H9 (cell line): ENCODE measurements at regions not wholly inside any gene's neighbourhood (a gene's known extent, or its start where the extent isn't known, plus 50 kb on each side); places are given as distances from the start of the nearest gene placed in this dataset.

Experiments used
- DNase-seq: peaks from one replicate; pipeline ENCODE4 v3.0.0-alpha.2; 2017
- H2AFZ ChIP-seq: one replicate; pipeline ENCODE4 v1.6.1; 2013; ENCODE audit warnings: mild to moderate bottlenecking, low read length, control low read depth, moderate library complexity
- H2AK5ac ChIP-seq: 2 replicates; pipeline ENCODE4 v1.6.1; 2013; ENCODE audit warnings: low read length, control low read depth, mixed read lengths; ENCODE audit not compliant: insufficient read length
- H2BK120ac ChIP-seq: one replicate; pipeline ENCODE4 v1.6.1; 2013; ENCODE audit warnings: low read depth, mild to moderate bottlenecking, low read length, control low read depth, inconsistent platforms; ENCODE audit not compliant: poor library complexity, severe bottlenecking
- H2BK12ac ChIP-seq: 2 replicates; pipeline ENCODE4 v1.6.1; 2013; ENCODE audit warnings: low read length, control low read depth, mixed read lengths, low read depth; ENCODE audit not compliant: insufficient read length
- H2BK15ac ChIP-seq: 2 replicates; pipeline ENCODE4 v1.6.1; 2013; ENCODE audit warnings: low read depth, low read length, control low read depth
- H2BK20ac ChIP-seq: one replicate; pipeline ENCODE4 v1.6.1; 2013; ENCODE audit warnings: low read depth, mild to moderate bottlenecking, low read length, control low read depth, inconsistent platforms; ENCODE audit not compliant: poor library complexity, severe bottlenecking
- H2BK5ac ChIP-seq: 2 replicates; pipeline ENCODE4 v1.6.1; 2013; ENCODE audit warnings: low read length, control low read depth, mixed read lengths; ENCODE audit not compliant: insufficient read length
- H3K14ac ChIP-seq: 2 replicates; pipeline ENCODE4 v1.6.1; 2013; ENCODE audit warnings: low read length, control low read depth; ENCODE audit not compliant: insufficient read depth
- H3K18ac ChIP-seq: 2 replicates; pipeline ENCODE4 v1.6.1; 2013; ENCODE audit warnings: low read depth, mild to moderate bottlenecking, mixed read lengths, low read length, control low read depth; ENCODE audit not compliant: insufficient read length
- H3K23ac ChIP-seq: 2 replicates; pipeline ENCODE4 v1.6.1; 2013; ENCODE audit warnings: low read length, control low read depth, mixed read lengths, low read depth; ENCODE audit not compliant: insufficient read length
- H3K23me2 ChIP-seq: 2 replicates; pipeline ENCODE4 v1.6.1; 2013; ENCODE audit warnings: low read depth, mild to moderate bottlenecking, mixed read lengths, low read length, control low read depth; ENCODE audit not compliant: insufficient read length, poor library complexity, severe bottlenecking
- H3K27ac ChIP-seq: 2 replicates; pipeline ENCODE4 v1.5.1; 2013; ENCODE audit warnings: low read length, control low read depth, mixed read lengths, low read depth; ENCODE audit not compliant: insufficient read length
- H3K27me3 ChIP-seq: 2 replicates; pipeline ENCODE4 v1.6.1; 2013; ENCODE audit warnings: low read length, control low read depth, inconsistent platforms; ENCODE audit not compliant: insufficient read depth
- H3K4ac ChIP-seq: 2 replicates; pipeline ENCODE4 v1.6.1; 2013; ENCODE audit warnings: low read depth, mild to moderate bottlenecking, control low read depth, inconsistent platforms, low read length, moderate library complexity
- H3K4me1 ChIP-seq: 2 replicates; pipeline ENCODE4 v1.6.1; 2013; ENCODE audit warnings: low read length, control low read depth, inconsistent platforms; ENCODE audit not compliant: insufficient read depth
- H3K4me2 ChIP-seq: 2 replicates; pipeline ENCODE4 v1.6.1; 2013; ENCODE audit warnings: low read length, control low read depth, mixed read lengths; ENCODE audit not compliant: insufficient read length, insufficient read depth
- H3K56ac ChIP-seq: 2 replicates; pipeline ENCODE4 v1.6.1; 2013; ENCODE audit warnings: low read depth, mild to moderate bottlenecking, mixed read lengths, low read length, control low read depth; ENCODE audit not compliant: insufficient read length
- H3K79me1 ChIP-seq: 2 replicates; pipeline ENCODE4 v1.6.1; 2013; ENCODE audit warnings: low read depth, mild to moderate bottlenecking, moderate library complexity, low read length, control low read depth, inconsistent platforms; ENCODE audit not compliant: insufficient read depth, poor library complexity, severe bottlenecking
- H3K79me2 ChIP-seq: 2 replicates; pipeline ENCODE4 v1.6.1; 2013; ENCODE audit warnings: low read length, control low read depth, inconsistent platforms; ENCODE audit not compliant: insufficient read depth
- H3K9ac ChIP-seq: 2 replicates; pipeline ENCODE4 v1.6.1; 2013; ENCODE audit warnings: low read length, control low read depth, mixed read lengths; ENCODE audit not compliant: insufficient read length; ENCODE audit errors: extremely low read depth
- H3K9me3 ChIP-seq: one replicate; pipeline ENCODE4 v1.6.1; 2013; ENCODE audit warnings: low read depth, low read length, inconsistent platforms; ENCODE audit not compliant: control insufficient read depth
- H3T11ph ChIP-seq: one replicate; pipeline ENCODE4 v1.6.1; 2013; ENCODE audit warnings: mild to moderate bottlenecking, low read length, control low read depth, inconsistent platforms
- H4K20me1 ChIP-seq: one replicate; pipeline ENCODE4 v1.6.1; 2013; ENCODE audit not compliant: control insufficient read depth, insufficient read length, insufficient read depth
- H4K5ac ChIP-seq: 2 replicates; pipeline ENCODE4 v1.6.1; 2013; ENCODE audit warnings: low read depth, mild to moderate bottlenecking, mixed read lengths, low read length, control low read depth; ENCODE audit not compliant: insufficient read length
- H4K8ac ChIP-seq: replicated peaks from 2 replicates; pipeline ENCODE4 v1.6.1; 2013; ENCODE audit warnings: low read length, control low read depth, mixed read lengths, low read depth; ENCODE audit not compliant: insufficient read length
- H4K91ac ChIP-seq: 2 replicates; pipeline ENCODE4 v1.6.1; 2013; ENCODE audit warnings: low read depth, mild to moderate bottlenecking, moderate library complexity, mixed read lengths, low read length, control low read depth; ENCODE audit not compliant: insufficient read length
- H3K27ac Mint-ChIP-seq, 3 experiments: 2 replicates in 2 of 3; 3 replicates in 1 of 3; pipeline ENCODE4 v1.8.0; 2020 to 2021; ENCODE audit warnings: mixed read lengths in 3 of 3, mild to moderate bottlenecking in 1 of 3, moderate library complexity in 1 of 3
- H3K27me3 Mint-ChIP-seq: 2 replicates; pipeline ENCODE4 v1.8.0; 2021; ENCODE audit warnings: low read depth, mild to moderate bottlenecking, moderate library complexity, mixed read lengths
- H3K36me3 Mint-ChIP-seq, 3 experiments: 2 replicates in 2 of 3; 3 replicates in 1 of 3; pipeline ENCODE4 v1.8.0; 2020 to 2021; ENCODE audit warnings: low read depth in 3 of 3, mixed read lengths in 3 of 3; ENCODE audit not compliant: insufficient read depth in 1 of 3
- H3K4me1 Mint-ChIP-seq, 2 experiments: 2 replicates each; pipeline ENCODE4 v1.8.0; 2020; ENCODE audit warnings: mixed read lengths in 2 of 2
- H3K4me3 Mint-ChIP-seq, 2 experiments: 2 replicates in 1 of 2; 3 replicates in 1 of 2; pipeline ENCODE4 v1.8.0; 2020 to 2021; ENCODE audit warnings: mild to moderate bottlenecking in 2 of 2, mixed read lengths in 2 of 2, moderate library complexity in 1 of 2
- H3K9me3 Mint-ChIP-seq, 2 experiments: 2 replicates in 1 of 2; 3 replicates in 1 of 2; pipeline ENCODE4 v1.8.0; 2020; ENCODE audit warnings: mild to moderate bottlenecking in 2 of 2, mixed read lengths in 2 of 2, moderate library complexity in 1 of 2
- CTCF ChIP-seq: fragments of 200-600 bp; sonication (generic); conservative IDR thresholded peaks from 3 replicates; pipeline ENCODE4 v1.8.0; 2021; ENCODE audit warnings: antibody characterized with exemption, mild to moderate bottlenecking
- WGBS: extraction: QIAGEN DNeasy Blood & Tissue Kit; methylation state at CpG from one replicate; pipeline ENCODE4 v1.1.7; 2013; ENCODE audit warnings: missing lambda C conversion rate, low lambda C conversion rate, mixed read lengths; ENCODE audit not compliant: insufficient read length; ENCODE audit errors: extremely low coverage; 5-methylcytosine and 5-hydroxymethylcytosine counted together

- H3K14ac ChIP-seq, result no peak overlapping the region
- Mint-ChIP-seq H3K9me3 (peaks cover 9 to 12% of the 10 kb centered on the region in 2 experiments), H3K4me1 (peaks cover 6 to 9% of the 10 kb centered on the region in 2 experiments), H3K27ac (no peak overlapping the region), H3K4me3 (no peak overlapping the region), H3K36me3 (peaks cover 4 to 10% (median 5%) of the 10 kb centered on the region in 3 experiments; a peak in 5 of 7 replicates), H3K27me3 (peaks cover 19% of the 10 kb centered on the region)
- no peak overlapping the region for H3T11ph ChIP-seq
- no peak overlapping the region for H2BK12ac ChIP-seq
- no peak for DNase-seq
- no peaks in the 10 kb centered on the region for H3K9me3 ChIP-seq
- H3K27me3 ChIP-seq, result no peaks in the 10 kb centered on the region
- no peaks in the 10 kb centered on the region for H3K79me2 ChIP-seq
- no peak overlapping the region for H2BK5ac ChIP-seq
- no peak overlapping the region for H3K18ac ChIP-seq
- H2AK5ac ChIP-seq, result no peak overlapping the region
- H3K23ac ChIP-seq, result no peak overlapping the region
- H3K4me2 ChIP-seq, result no peak overlapping the region
- no peaks in the 10 kb centered on the region for H4K20me1 ChIP-seq
- H3K4me1 ChIP-seq, result no peaks in the 10 kb centered on the region
- no peak overlapping the region for H2BK120ac ChIP-seq
- no peak overlapping the region for H4K8ac ChIP-seq
- no peak overlapping the region for H2BK15ac ChIP-seq
- no peak for TF ChIP-seq CTCF
- H4K91ac ChIP-seq, result no peak overlapping the region
- no peak overlapping the region for H4K5ac ChIP-seq
- H3K27ac ChIP-seq, result no peak overlapping the region
- H3K4ac ChIP-seq, result no peak overlapping the region
- H3K9ac ChIP-seq, result no peak overlapping the region
- no peak overlapping the region for H2AFZ ChIP-seq
- H3K56ac ChIP-seq, result no peak overlapping the region
- WGBS, result no CpG with 5 or more reads among the region's 9 CpGs
- no peak overlapping the region for H2BK20ac ChIP-seq
- no peaks in the 10 kb centered on the region for H3K79me1 ChIP-seq
- no peaks in the 10 kb centered on the region for H3K23me2 ChIP-seq
These were observed 330.0 kb downstream of the NPHP4 start for GRCh38 chr1:5662086-5662743.
